TTC549 (cell line): ENCODE measurements at regions not wholly inside any gene's neighbourhood (a gene's known extent, or its start where the extent isn't known, plus 50 kb on each side); places are given as distances from the start of the nearest gene placed in this dataset.
"Not testable (repeated sequence)": the region's sequence is repeated elsewhere in the genome, so short reads cannot be mapped to it uniquely, and the experiment has no call there.

Source experiments
- FAIRE-seq: peaks from 2 replicates; lab custom pipeline; 2012; peaks lifted over from hg19 to GRCh38; lab: Jason Lieb, UNC

DNA sequence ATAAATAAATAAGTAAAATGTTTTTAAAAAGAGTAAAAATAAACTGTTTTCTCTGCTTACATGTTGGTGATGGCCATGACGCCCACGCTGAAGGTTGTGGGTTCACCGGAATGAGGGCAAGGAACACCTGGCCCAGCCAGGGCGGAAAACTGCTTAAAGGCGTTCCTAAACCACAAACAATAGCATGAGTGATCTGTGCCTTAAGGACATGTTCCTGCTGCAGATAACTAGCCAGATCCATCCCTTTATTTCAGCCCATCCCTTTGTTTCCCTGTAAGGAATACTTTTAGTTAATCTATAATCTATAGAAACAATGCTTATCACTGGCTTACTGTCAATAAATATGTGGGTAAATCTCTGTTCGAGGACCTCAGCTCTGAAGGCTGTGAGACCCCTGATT, 63.3 kb upstream of the CEP78 start:
- not testable (repeated sequence) for FAIRE-seq

DNA sequence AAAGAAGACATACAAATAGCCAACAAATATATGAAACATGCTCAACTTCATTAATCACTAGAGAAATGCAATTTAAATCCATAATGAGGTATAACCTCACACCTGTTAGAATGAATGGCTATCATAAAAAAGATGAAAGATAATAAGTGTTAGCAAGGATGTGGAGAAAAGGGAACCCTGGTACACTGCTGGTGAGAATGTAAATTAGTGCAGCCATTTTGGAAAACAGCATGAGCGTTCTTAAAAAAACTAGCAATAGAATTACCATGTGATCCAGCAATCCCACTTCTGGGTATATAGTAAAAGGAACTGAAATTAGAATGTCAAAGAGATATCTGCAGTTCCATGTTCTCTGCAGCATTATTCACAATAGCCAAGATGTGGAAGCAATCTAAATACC, 64.2 kb upstream of the CEP78 start:
- FAIRE-seq, result no peak

DNA sequence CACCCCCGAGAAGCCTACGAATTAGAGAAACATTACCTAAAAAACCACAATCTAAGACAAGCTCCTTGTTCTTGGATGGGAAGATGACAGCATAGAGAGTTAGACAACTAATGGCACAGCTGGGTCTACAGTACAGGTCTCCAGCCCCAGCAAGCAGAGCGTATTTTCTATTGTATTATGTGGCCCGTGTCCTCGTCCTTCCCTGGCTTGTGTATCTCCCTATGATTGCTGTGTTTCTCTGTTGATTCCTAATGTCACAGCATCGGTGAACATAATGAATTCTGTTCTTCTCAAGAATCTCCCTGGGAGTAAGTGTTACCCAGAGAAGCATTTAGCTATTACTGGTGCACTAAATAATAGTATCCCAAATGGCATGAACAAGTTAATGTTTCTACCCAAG, 66.8 kb upstream of the CEP78 start:
- FAIRE-seq, result no peak

DNA sequence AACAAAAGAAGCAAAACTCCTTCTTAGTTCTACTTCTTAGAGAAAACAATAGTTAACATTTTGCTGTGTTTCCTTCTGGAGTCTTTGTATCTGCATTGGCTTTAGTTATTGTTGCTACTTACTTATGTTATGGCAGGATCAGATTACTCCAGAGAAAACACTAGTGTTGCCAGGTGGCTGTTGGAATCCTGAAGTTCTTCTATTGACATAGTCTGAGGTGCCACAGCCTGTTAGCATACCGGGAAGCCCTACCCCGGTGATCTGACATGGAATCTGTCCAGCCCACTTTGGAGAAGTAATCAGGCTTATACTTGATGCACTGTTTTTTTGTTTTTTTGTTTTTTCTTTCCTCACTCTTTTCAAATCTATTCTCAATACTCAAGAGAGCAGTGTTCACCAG, 68.5 kb upstream of the CEP78 start:
- FAIRE-seq, result no peak

DNA sequence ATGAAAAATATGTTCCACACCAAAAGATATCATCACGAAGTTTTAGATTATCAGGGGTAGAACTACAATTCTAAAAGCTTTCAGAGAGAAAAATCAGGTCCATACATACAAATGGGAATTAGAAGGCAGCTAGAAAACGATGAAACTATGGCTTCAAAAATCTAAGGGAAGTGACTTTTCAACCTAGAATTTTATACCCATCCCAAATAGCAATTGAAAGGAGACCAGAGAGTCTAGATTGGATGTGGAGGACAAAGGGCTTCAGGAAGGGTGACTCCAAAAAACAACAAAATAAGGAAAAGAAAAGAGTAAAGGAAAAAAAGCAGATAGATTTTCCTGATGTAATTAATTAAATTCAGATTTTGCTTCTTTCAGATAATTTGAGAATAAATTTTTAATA, 72.0 kb upstream of the CEP78 start:
- FAIRE-seq, result no peak

DNA sequence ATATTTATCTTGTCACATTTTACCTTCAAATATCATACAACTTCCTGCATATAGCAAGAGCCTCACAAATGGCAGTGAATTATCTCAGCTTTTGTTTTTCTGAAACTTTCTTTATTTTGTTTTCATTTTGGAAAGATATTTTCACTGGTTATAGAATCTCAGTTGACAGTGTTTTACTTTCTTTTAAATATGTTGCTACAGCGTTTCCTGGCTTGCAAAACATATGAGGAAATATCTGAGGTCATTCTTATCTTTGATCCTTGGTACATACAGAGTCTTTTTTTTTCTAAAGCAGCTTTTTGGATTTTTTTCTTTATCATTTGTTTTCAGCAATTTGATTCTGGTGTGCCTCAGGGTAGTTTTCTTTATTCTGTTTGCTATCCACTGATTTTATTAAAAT, 77.6 kb upstream of the CEP78 start:
- FAIRE-seq, result no peak

DNA sequence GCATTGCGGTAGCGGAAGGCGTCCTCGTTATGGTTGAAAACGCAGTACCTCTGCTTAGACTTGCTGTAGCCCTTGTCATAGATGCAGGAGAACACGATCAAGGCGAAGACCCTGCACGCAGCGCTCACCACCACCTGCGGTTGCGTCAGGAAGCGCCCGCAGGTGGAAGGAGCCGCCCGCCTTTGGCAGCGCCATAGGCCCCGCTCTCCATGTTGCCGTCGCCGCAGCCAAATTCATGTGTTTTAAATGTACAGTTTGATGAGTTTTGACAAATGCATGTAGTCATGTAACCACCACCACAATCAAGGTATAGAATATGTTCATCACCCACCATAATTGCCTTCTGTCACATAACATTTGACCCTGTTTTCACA, 84.9 kb upstream of the CEP78 start:
- no peak for FAIRE-seq

DNA sequence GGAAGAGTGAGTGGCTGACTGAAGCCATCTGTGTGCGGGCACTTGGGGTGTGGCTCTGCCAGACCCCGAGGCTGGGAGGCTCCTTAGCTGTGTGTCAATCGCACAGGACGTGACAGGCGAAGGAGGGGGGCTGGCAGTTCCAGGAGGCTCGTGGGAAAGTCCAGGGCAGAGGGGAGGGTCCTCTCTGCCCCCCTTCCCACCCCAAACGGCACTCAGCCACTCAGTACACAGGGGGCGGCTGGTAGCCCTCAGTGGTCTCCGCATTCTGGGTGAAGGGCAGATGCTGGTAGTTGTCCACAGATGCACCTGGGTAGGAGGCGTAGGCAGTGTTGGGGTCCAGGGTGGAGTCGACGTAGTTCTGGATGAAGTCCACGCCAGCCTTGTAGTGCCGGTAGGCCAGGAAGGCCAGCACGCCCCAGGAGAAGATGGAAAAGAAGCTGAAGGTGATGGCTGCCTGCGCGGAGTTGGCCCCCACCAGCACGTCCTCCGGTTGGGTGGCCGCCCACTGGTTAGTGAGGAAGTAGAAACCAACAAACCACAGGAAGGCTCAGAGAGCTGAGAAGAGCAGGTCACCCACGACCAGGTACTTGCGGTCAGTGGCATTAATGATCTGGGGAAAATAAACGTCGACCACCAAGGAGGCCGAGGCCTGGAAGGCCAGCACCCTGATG, 85.4 kb upstream of the CEP78 start:
- no peak for FAIRE-seq

DNA sequence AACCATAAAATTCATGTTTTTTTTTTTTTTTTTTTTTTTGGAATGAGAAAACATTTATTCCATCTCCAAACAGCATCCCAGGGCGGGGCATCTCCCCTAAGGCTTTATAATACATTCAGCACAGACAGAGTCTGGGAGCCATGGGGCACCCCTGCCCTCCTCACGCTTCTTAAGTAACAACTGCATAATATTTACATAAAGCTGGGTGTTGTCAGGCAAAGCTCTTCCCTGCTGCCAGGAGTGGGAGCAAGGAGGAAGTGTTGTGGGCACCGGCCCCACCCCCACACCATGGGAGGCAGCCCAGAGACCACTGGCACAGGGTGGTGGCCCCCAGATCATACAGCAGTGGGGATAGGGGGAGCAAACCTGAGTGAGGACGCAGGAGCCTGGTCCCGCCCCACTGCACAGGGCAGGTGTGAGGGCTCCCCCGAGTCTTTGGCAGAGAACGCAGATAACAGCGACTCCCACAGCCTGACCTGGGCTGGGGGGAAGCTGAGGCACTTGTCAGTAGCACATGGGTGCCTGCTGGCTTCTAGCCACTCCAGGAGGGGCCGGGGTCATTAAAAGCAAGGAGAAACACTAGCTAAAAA, 86.1 kb upstream of the CEP78 start:
- FAIRE-seq, result no peak

DNA sequence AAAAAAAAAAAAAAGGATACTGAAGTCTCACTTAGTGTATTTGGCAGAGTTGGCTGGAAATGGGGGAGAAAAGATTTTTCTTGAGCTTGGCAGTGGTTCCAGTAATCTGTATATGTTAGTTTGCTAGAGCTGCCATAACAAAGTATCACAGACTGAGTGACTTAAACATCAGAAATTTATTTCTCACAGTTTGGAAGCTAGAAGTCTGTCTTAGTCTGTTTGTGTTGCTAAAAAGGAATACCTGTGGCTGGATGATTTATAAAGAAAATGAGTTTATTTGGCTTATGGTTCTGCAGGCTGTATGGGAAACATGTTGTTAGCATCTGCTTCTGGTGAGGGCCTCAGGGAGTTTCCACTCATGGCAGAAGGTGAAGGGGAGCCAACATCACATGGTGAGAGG, 89.6 kb upstream of the CEP78 start:
- no peak for FAIRE-seq

DNA sequence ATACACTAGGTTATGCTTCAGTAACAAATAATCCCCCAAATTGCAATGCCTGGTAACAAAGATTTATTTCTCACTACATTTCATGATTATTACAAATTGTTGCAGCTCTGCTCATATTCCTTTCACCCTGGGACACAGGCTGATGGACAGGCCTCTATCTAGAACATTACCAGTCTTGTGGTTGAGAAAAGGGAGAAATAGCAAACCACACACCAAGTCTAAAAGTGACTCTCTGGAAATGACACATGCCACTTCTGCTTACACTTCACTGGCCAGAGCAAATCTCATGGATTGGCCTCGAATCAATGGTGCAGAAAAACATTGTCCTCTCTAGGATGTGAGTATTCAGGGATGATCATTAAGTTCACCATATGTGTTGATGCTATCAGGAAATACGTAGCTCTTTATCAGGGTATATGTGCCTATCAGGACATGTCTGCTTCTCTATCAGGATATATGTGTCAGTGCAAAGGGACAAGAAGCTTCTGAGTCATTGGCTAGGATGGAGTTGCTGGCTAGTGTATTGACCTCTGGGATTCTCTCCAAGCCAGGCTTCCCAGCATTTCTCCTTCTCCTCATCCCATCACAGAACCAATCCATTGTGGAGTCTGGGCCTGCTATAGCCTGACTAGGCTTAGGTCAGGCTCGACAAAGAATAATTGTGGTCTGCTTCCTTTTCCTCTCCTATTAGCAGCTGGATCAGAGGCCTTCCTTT, 91.1 kb upstream of the CEP78 start:
- FAIRE-seq, result no peak

DNA sequence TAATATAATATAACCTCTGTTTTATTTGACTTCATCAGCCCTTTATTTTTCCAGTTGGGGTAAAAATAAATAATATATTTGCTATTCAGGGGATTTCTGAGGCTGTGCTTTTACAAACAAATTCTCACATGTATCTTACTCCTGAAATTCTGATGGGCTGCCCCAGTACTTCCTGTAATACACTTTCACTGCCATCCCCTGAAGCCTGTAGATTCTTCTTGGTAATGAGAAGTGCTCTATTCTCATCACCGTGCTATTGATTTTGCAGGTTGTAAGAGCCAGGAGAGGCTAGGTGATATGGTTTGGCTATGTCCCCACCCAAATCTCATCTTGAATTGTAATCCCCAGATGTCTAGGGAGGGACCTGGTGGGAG, 91.9 kb upstream of the CEP78 start:
- FAIRE-seq, result no peak

DNA sequence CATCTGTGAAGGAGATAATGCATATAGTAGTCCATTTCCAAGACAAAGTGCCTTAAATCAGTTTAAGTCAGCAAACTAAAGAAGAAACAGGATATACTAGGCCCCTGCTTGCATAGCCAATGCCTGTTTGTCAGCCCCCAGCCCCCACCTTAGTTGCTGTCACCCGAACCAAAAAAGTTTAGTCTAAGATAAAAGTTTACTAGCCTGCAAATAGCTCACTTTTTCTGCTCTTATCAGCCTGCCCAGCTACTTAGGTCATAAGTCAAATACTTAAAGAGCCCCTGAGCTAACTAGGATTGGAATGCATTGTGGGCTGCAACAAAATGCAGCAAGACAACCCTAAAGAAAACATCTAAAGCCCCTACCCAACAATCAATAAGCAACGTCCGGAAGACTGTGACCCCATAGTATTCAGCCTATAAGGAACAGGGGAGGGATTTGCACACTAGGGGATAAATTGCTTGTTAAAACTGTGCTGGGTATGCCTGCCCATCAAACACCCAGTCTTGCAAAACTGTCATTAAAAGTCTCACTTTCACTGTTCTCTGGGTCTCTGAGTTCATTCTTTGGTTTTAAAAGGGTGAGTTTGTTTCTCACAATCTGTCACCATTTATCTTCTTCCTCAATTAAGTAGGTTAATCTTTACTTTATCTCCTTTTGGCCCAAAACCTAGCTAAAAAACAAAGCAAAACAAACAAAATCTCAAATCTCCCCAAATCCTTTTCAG, 92.4 kb upstream of the CEP78 start:
- no peak for FAIRE-seq

DNA sequence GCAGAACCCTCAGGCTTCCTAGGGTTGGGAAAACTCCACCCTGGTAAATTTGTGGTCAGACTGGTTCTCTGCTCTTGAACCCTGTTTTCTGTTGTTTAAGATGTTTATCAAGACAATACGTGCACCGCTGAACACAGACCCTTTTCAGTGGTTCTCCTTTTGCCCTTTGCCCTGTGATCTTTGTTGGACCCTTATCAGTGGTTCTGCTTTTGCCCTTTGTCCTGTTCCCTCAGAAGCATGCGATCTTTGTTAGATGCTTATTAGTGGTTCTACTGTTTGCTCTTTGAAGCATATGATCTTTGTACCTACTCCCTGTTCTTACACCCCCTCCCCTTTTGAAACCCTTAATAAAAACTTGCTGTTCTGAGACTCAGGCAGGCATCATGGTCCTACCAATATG, 93.6 kb upstream of the CEP78 start:
- not testable (repeated sequence) for FAIRE-seq

DNA sequence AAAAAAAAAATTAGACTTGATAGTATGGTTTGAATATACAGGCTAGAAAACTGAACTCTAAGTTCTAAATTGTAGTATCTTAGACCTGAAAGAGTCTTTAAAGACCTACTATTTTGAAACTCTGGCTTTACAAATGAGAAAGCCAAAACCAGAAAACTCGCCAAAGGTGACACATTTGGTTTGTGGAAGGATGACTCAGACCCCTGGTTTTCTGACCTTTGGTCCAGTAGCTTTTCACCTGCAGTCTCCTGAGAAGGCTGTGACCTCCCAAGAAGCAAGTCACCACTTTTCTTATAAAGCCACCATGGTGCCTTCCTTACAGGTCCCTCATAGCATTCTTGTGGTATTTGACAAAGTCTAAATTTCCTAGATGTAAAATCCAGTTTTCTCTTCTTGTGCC, 102.1 kb upstream of the CEP78 start:
- no peak for FAIRE-seq

DNA sequence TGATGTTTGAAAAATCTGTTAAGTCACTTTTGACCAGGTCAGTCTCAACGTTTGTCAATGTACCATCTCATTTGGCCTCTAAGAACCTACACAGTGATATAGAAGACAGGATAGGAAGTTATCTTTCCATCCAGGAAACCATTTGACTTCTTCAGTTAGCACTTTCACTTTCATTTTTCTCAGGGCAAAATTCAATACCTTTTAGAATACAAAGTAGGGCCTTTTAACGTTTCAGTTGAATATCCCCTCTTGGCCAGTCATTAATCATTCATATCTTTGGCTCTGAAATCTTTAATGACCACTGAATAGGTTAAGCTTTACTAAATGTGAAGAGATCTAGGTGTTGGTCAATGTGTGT, 101.1 kb upstream of the GNAQ start:
- no peak for FAIRE-seq

DNA sequence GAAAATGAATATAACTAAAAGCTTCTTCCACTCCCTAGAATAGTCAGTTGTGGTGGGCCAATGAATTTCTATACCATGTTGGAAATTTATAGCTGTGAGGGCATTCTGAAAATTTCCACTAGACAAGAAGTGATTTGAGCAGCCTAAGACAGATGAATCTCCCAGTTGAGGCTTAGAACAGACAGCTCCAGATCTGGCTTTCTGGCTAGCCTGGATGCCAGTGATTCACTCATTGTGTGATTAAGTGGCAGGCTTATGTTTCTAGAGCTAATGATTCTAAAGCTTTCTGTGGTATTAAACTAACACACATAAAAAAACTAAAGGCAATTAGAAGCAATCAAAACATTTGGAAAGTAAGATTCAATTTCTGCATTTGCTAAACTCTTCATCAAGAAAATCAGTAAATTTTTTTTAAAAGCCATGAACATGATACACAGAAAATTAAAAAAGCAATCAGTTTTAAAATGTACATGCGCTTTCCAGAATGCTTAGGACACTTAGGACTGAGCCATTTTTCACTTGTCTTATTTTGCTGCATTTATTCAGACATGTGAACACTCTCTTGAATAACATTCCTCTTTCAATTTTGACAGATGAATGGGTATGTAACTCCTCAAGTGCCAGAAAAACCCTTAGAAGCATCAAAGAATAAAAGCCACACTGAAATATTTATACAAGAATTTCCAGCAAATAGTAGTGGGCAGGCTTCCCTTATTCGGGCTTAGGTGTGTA, 100.5 kb upstream of the GNAQ start:
- no peak for FAIRE-seq

DNA sequence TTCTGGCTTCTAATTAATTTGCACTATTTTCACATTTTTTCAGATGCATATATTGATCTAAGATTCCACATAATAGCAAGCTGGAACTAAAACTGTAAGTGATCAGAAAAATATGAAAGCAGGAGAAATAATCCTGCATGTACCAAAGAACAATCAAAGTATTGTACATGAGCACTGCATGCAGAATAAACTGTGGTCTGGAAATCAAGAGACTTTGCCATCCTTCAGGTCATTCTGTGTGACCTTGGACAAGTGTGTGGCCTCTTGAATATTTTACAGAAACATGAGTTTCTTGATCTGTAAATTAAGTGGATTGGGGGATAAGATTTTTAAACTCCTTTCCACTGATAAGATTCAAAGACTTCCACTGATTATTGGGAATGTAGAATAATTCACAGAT, 99.2 kb upstream of the GNAQ start:
- no peak for FAIRE-seq

DNA sequence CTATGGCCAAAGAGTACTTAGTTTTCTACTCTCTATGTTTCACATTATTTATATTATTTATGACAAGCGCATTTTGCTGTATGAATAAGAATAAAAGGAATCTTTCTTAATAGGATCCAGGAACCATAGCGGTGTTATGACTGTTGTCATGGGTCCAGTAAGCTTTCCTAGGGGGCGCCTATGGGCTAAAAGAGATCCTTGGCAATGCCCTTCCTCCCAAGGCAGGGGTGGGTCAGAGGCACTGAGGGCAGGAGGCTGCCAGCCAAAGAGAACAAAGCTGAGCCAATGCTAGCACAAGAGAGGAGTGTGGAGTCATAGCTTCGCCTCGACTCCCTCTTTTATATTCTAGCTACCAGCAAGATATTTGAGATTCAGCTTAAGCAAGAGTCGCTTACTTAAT, 98.4 kb upstream of the GNAQ start:
- FAIRE-seq, result no peak

DNA sequence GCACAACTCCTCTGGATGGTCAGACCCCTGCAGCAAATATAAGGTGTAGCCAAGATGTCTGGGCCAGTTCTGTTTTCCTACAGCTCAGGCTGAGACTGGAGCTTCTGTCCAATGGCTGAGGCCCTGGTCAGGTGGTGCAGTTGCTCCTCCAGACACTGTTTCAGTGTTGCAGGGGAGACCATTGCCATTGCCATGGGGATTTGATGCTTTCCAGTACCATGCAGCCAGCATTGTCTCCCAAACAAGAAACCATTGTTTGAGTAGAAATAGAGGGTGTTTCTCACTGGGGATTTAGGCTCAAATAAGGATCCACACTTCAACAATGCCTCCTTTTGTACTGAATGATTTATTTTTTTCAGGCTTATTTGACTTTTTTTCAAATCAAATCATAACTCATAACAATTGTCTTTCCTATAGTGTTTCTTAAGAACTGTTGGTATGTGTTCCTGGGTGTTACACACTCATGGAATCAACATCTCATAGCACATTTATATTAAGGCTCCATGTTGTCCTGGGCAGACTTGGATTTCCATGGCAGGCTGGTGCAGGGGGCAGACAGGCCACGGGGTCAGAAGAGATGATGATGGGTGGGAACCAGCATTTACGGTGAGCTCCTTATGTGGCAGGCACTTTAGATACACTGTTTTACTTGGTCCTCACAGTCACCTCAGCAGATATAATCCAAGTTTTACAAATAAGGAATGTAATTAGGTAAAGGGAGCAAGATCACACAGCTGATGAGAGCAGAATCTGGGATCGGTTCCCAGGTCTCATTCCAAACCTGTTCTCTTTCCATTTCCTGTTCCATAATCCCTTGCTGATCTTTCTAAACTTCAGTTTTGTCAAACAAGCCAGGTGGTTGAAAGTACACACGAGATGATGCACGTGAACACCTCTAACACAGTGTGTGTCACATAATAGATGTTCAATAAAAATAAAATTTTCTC, 95.9 kb upstream of the GNAQ start:
- FAIRE-seq, result no peak

DNA sequence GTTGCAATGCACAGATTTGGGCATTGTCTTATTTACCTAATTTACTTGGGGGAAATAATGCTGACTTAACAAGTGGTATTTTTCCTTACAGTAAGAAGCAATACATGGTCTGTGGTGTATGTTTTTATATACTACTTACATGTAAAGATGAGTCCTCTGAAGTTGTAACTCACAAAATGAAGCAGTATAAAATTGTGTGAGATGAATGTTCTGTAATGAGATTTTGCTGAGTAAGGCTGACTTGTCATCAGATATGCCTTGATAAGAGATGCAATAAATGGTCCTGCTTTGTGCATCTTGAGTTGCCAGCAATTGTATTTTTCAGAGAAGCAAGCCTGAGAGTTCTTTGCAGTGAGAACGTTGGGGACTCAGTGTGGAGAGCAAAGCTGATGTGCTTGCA, 92.2 kb upstream of the GNAQ start:
- FAIRE-seq, result no peak

DNA sequence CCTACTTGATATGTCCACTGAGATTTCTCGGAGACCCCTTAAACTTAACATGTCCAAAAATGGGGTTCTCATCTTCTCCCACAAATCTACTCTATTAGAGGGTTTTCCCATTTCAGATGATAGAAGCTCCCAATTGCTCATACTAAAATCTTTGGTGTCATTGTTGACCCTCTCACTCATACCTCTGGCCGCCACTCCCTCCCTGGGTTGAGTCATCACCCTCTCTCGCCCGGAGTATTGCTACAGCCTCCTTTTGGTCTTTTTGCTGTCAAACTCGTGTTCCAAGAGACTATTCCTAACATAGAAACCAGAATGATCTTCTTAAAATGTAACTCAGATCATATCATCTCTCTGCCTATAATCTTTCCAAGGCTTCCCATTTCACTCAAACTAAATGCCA, 91.0 kb upstream of the GNAQ start:
- FAIRE-seq, result no peak
